ENCODE measurements at regions not wholly inside any gene's neighbourhood (a gene's known extent, or its start where the extent isn't known, plus 50 kb on each side); places are given as distances from the start of the nearest gene placed in this dataset.

GRCh38 chr21:36555199-36555800 is 75.4 kb upstream of the CLDN14 start:
- no peak for DNase-seq

GRCh38 chr21:36557316-36557715 is 77.4 kb upstream of the CLDN14 start:
- DNase-seq = no peak

GRCh38 chr21:36560933-36561575 is 81.1 kb upstream of the CLDN14 start:
- no peak for DNase-seq

GRCh38 chr21:36563341-36563926 is 83.5 kb upstream of the CLDN14 start:
- DNase-seq = no peak

GRCh38 chr21:36564647-36565046 is 84.7 kb upstream of the CLDN14 start:
- DNase-seq = no peak

- DNase-seq = no peak
Measured at GRCh38 chr21:36565540-36565939, 85.6 kb upstream of the CLDN14 start.

GRCh38 chr21:36566644-36567043 is 86.7 kb upstream of the CLDN14 start:
- DNase-seq = no peak

- no peak for DNase-seq
Measured at GRCh38 chr21:36567216-36567885, 87.4 kb upstream of the CLDN14 start.

- DNase-seq = no peak
Measured at GRCh38 chr21:36569511-36569910, 89.6 kb upstream of the CLDN14 start.

GRCh38 chr21:36571556-36571955 is 91.6 kb upstream of the CLDN14 start:
- no peak for DNase-seq

- DNase-seq = no peak
Measured at GRCh38 chr21:36572039-36572438, 92.1 kb upstream of the CLDN14 start.

- DNase-seq = no peak
Measured at GRCh38 chr21:36575306-36575705, 95.4 kb upstream of the CLDN14 start.

- no peak for DNase-seq
Measured at GRCh38 chr21:36576441-36576840, 96.5 kb upstream of the CLDN14 start.

GRCh38 chr21:36579898-36580297 is 100.0 kb upstream of the CLDN14 start:
- no peak for DNase-seq

- DNase-seq = no peak
Measured at GRCh38 chr21:36582271-36582670, 102.3 kb upstream of the CLDN14 start.

- no peak for DNase-seq
Measured at GRCh38 chr21:36583591-36583990, 103.7 kb upstream of the CLDN14 start.

- no peak for DNase-seq
Measured at GRCh38 chr21:36584980-36585940, 105.3 kb upstream of the CLDN14 start.

GRCh38 chr21:36587388-36587787 is 107.5 kb upstream of the CLDN14 start:
- no peak for DNase-seq

- DNase-seq = no peak
Measured at GRCh38 chr21:36589352-36589971, 109.5 kb upstream of the SIM2 start.

- no peak for DNase-seq
Measured at GRCh38 chr21:36591326-36591970, 107.5 kb upstream of the SIM2 start.

- no peak for DNase-seq
Measured at GRCh38 chr21:36596174-36596573, 102.7 kb upstream of the SIM2 start.

GRCh38 chr21:36601362-36601761 is 97.6 kb upstream of the SIM2 start:
- no peak for DNase-seq
